Activated CD4-positive, alpha-beta T cell treated with anti-CD3 and anti-CD28 coated beads, Interleukin-2, amount 10 ng/mL, durations not matched to agents 7 days and 5 days (primary cell): ENCODE measurements at regions not wholly inside any gene's neighbourhood (a gene's known extent, or its start where the extent isn't known, plus 50 kb on each side); places are given as distances from the start of the nearest gene placed in this dataset.

Source experiments
- CTCF ChIA-PET: fragments of 350-600 bp; sonication (Branson Sonifier 250); formaldehyde crosslinking; loops from one replicate; lab custom pipeline; 2021; ENCODE audit warnings: antibody characterized with exemption; lab: Charles Lee
- POLR2A ChIA-PET: fragments of 350-600 bp; sonication (Branson Sonifier 250); formaldehyde crosslinking; loops from one replicate; lab custom pipeline; 2021; ENCODE audit warnings: antibody characterized with exemption; lab: Charles Lee
- DNase-seq: peaks from one replicate; pipeline ENCODE4 v3.0.0-alpha.2; 2020
- H3K27ac Mint-ChIP-seq: one replicate; pipeline ENCODE4 v1.8.0; 2021; ENCODE audit warnings: mild to moderate bottlenecking, moderate library complexity, mixed read lengths
- H3K27me3 Mint-ChIP-seq: one replicate; pipeline ENCODE4 v1.8.0; 2021; ENCODE audit warnings: mixed read lengths
- H3K36me3 Mint-ChIP-seq: one replicate; pipeline ENCODE4 v1.8.0; 2021; ENCODE audit warnings: low read depth, mixed read lengths
- H3K4me1 Mint-ChIP-seq: one replicate; pipeline ENCODE4 v1.8.0; 2021; ENCODE audit warnings: mixed read lengths
- H3K4me3 Mint-ChIP-seq: one replicate; pipeline ENCODE4 v1.8.0; 2021; ENCODE audit warnings: mild to moderate bottlenecking, moderate library complexity, mixed read lengths
- H3K9me3 Mint-ChIP-seq: one replicate; pipeline ENCODE4 v1.8.0; 2021; ENCODE audit warnings: mixed read lengths

GRCh38 chr3:168472783-168473182 lies 377.1 kb upstream of the GOLIM4 start:
- Mint-ChIP-seq H3K27me3 (no peaks in the 10 kb centered on the region), H3K4me3 (no peak overlapping the region), H3K9me3 (no peaks in the 10 kb centered on the region), H3K4me1 (no peaks in the 10 kb centered on the region), H3K36me3 (no peaks in the 10 kb centered on the region), H3K27ac (no peak overlapping the region)
- ChIA-PET POLR2A (no interaction called here), CTCF (no interaction called here)
- no peak for DNase-seq

- Mint-ChIP-seq H3K27ac (no peak overlapping the region), H3K4me3 (no peak overlapping the region), H3K4me1 (no peaks in the 10 kb centered on the region), H3K9me3 (no peaks in the 10 kb centered on the region), H3K36me3 (no peaks in the 10 kb centered on the region), H3K27me3 (no peaks in the 10 kb centered on the region)
- DNase-seq, result no peak
- ChIA-PET POLR2A (no interaction called here), CTCF (no interaction called here)
These were observed 374.7 kb upstream of the GOLIM4 start for GRCh38 chr3:168470380-168470779.

DNA sequence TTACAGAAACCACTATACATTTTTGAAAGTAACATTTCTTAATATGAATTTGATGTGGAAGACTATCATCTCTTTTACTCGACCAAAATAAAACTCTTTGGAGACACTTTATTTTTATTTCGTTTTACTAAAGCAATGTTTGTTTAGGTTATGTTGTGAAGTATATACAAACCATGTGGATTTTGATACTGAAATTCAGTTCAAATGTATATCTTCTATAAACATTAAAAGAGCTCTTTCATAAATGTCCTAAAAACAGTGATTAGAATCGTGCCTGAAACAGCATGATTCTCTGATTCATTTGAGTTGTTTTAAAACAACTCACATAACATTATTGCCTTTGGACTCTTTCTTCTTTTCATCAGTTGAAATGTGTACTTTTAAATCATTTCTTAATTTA lies 373.7 kb upstream of the GOLIM4 start:
- ChIA-PET CTCF (no interaction called here), POLR2A (no interaction called here)
- no peaks in the 10 kb centered on the region for H3K9me3 Mint-ChIP-seq
- H3K4me3 Mint-ChIP-seq, result no peak overlapping the region
- H3K36me3 Mint-ChIP-seq, result no peaks in the 10 kb centered on the region
- H3K27me3 Mint-ChIP-seq, result no peaks in the 10 kb centered on the region
- no peaks in the 10 kb centered on the region for H3K4me1 Mint-ChIP-seq
- no peak overlapping the region for H3K27ac Mint-ChIP-seq
- no peak for DNase-seq

GRCh38 chr3:168467115-168467714 lies 371.5 kb upstream of the GOLIM4 start:
- Mint-ChIP-seq H3K27ac (no peak overlapping the region), H3K27me3 (no peaks in the 10 kb centered on the region), H3K4me3 (no peak overlapping the region), H3K9me3 (no peaks in the 10 kb centered on the region), H3K36me3 (no peaks in the 10 kb centered on the region), H3K4me1 (no peaks in the 10 kb centered on the region)
- no peak for DNase-seq
- POLR2A ChIA-PET, result no interaction called here
- CTCF ChIA-PET, result no interaction called here

DNA sequence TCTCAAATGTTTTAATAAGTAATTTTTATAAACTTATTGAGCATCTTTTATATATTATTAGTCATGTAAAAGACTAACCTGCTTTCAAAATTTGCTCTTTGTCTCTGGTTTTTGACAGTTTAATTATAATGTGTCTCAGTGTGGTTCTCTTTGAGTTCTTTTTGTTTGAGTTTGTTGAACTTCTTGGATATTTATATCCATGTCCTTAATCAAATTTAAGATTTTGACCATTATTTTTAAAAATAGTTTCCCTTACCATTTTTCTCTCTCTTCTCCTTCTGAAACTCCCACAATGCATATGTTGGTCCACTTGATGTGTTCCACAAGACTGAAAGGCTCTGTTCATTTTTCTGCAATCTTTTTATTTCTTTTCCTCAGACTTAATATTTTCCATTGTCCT lies 366.1 kb upstream of the GOLIM4 start:
- no peak for DNase-seq
- no peaks in the 10 kb centered on the region for H3K9me3 Mint-ChIP-seq
- POLR2A ChIA-PET, result no interaction called here
- no peaks in the 10 kb centered on the region for H3K27me3 Mint-ChIP-seq
- H3K4me3 Mint-ChIP-seq, result no peak overlapping the region
- CTCF ChIA-PET, result no interaction called here
- no peak overlapping the region for H3K27ac Mint-ChIP-seq
- no peaks in the 10 kb centered on the region for H3K4me1 Mint-ChIP-seq
- no peaks in the 10 kb centered on the region for H3K36me3 Mint-ChIP-seq

DNA sequence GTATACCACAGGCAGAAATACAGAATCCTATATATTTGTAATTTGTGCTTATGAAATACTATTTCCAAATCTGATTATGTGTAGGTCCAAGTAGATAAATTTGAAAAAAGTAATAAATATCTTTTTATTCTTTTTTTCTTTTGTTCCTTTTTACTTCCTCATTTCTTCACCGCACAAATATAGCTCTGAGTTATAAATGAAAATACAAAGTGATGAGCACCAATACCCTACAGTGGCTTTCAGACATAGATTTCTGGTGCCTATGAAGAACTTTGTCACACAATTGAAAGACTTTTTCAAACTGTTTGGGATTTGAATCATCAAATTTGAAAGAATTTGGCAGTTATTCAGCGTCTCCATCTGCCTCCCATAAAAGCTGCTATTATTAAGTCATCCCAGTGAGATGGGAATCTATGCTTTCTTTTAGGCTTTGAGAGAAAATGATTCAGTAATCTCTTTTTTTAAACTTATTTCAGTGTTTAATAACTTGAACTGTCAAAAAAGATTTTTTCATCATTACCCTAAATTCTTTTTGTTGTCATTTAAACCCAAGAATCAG lies 363.6 kb upstream of the GOLIM4 start:
- Mint-ChIP-seq H3K27me3 (no peaks in the 10 kb centered on the region), H3K4me3 (no peak overlapping the region), H3K9me3 (no peaks in the 10 kb centered on the region), H3K4me1 (no peaks in the 10 kb centered on the region), H3K36me3 (no peaks in the 10 kb centered on the region), H3K27ac (no peak overlapping the region)
- ChIA-PET CTCF (no interaction called here), POLR2A (no interaction called here)
- DNase-seq, result no peak

- ChIA-PET CTCF (no interaction called here), POLR2A (no interaction called here)
- Mint-ChIP-seq H3K9me3 (no peaks in the 10 kb centered on the region), H3K4me1 (no peaks in the 10 kb centered on the region), H3K27ac (no peak overlapping the region), H3K36me3 (no peaks in the 10 kb centered on the region), H3K27me3 (no peaks in the 10 kb centered on the region), H3K4me3 (no peak overlapping the region)
- DNase-seq, result no peak
These were observed 362.3 kb upstream of the GOLIM4 start for GRCh38 chr3:168457954-168458539.

DNA sequence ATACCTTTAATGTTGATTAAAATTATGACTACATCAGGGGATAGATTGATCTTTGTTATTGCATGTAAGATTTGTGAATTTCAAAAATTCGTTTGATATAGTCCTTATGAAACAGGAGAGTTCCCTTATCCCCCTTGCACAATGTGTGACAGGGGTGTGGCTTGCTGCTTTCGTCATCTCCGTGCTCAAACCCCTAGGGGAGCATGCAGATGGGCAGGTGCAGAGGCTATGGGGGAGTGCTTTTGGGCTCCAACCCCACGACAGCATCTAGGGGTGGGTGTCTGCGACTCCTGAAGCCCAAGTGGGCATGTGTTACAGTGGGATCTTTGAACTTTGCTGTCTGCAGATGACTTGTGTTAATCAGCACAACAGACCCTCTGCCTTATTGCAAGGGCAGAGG lies 360.1 kb upstream of the GOLIM4 start:
- H3K27ac Mint-ChIP-seq, result no peak overlapping the region

GRCh38 chr3:168453623-168454022 lies 357.9 kb upstream of the GOLIM4 start:
- Mint-ChIP-seq H3K4me1 (no peaks in the 10 kb centered on the region), H3K36me3 (no peaks in the 10 kb centered on the region), H3K27ac (no peak overlapping the region), H3K9me3 (no peaks in the 10 kb centered on the region), H3K27me3 (no peaks in the 10 kb centered on the region), H3K4me3 (no peak overlapping the region)
- ChIA-PET POLR2A (no interaction called here), CTCF (no interaction called here)
- no peak for DNase-seq

More for the DNA sequence above, 360.1 kb upstream of the GOLIM4 start:
- ChIA-PET CTCF (no interaction called here), POLR2A (no interaction called here)
- Mint-ChIP-seq H3K36me3 (no peaks in the 10 kb centered on the region), H3K27me3 (no peaks in the 10 kb centered on the region), H3K4me3 (no peak overlapping the region), H3K4me1 (no peaks in the 10 kb centered on the region), H3K9me3 (no peaks in the 10 kb centered on the region)
- no peak for DNase-seq

DNA sequence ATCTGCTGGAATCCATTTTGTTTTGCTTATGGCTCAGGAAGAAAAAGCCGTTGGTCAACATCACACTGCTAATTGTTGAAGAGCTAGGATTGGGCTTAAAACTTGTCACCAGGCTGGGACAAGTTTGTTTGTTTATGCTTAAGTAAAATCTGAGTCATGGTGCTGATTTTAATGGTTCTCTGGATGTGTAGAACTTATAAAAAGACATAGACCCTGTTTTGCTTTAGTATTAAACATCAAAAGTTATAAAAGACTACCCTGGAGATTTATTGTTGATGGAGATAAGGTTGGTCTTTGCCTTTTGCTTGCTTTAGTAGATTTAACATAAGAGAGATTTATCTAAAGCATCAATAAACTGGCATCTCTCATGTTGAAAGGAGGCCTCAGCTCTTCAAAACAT lies 348.2 kb upstream of the GOLIM4 start:
- H3K36me3 Mint-ChIP-seq, result no peaks in the 10 kb centered on the region
- no peak overlapping the region for H3K27ac Mint-ChIP-seq
- H3K4me1 Mint-ChIP-seq, result no peaks in the 10 kb centered on the region
- H3K9me3 Mint-ChIP-seq, result no peaks in the 10 kb centered on the region
- DNase-seq, result no peak
- H3K4me3 Mint-ChIP-seq, result no peak overlapping the region
- H3K27me3 Mint-ChIP-seq, result no peaks in the 10 kb centered on the region
- ChIA-PET POLR2A (no interaction called here), CTCF (no interaction called here)

DNA sequence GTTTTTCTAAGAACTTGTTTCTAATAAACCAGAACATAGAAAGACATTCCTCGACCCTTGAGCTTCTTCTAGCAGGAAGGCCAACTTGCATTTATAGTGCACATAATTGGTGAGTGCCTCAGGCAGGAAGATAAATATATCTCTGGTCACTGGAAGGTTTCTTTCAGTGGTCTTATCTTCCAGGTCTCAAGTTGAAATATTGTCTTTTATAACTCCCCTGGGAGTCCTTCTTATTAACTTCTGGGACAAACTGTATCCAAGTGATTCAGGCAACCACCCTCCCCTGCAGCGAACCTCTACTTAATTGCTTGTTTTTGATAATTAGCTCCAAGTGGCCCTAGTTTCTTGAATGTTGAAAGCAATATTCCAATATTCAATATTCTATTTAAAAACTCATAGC lies 346.8 kb upstream of the GOLIM4 start:
- no peaks in the 10 kb centered on the region for H3K4me1 Mint-ChIP-seq
- H3K9me3 Mint-ChIP-seq, result no peaks in the 10 kb centered on the region
- H3K36me3 Mint-ChIP-seq, result no peaks in the 10 kb centered on the region
- POLR2A ChIA-PET, result no interaction called here
- H3K27me3 Mint-ChIP-seq, result no peaks in the 10 kb centered on the region
- H3K4me3 Mint-ChIP-seq, result no peak overlapping the region
- CTCF ChIA-PET, result interaction anchor here (0.7 kb wide), 1 partner anchor 10 kb away, joined by 4 read pairs; no protein-coding TSS in a partner anchor
- no peak overlapping the region for H3K27ac Mint-ChIP-seq
- DNase-seq, result no peak

- CTCF ChIA-PET, result no interaction called here
- POLR2A ChIA-PET, result no interaction called here
- H3K27me3 Mint-ChIP-seq, result no peaks in the 10 kb centered on the region
- H3K27ac Mint-ChIP-seq, result no peak overlapping the region
- no peaks in the 10 kb centered on the region for H3K36me3 Mint-ChIP-seq
- no peak overlapping the region for H3K4me3 Mint-ChIP-seq
- peaks cover 5% of the 10 kb centered on the region for H3K4me1 Mint-ChIP-seq
- DNase-seq, result no peak
- H3K9me3 Mint-ChIP-seq, result no peaks in the 10 kb centered on the region
These were observed 340.6 kb upstream of the GOLIM4 start for GRCh38 chr3:168436245-168436724.

GRCh38 chr3:168431491-168431890 lies 335.8 kb upstream of the GOLIM4 start:
- ChIA-PET POLR2A (no interaction called here), CTCF (no interaction called here)
- Mint-ChIP-seq H3K36me3 (no peaks in the 10 kb centered on the region), H3K9me3 (no peaks in the 10 kb centered on the region), H3K27me3 (no peaks in the 10 kb centered on the region), H3K27ac (no peak overlapping the region), H3K4me3 (no peak overlapping the region), H3K4me1 (peaks cover 5% of the 10 kb centered on the region)
- DNase-seq, result no peak
